ENCODE measurements at regions not wholly inside any gene's neighbourhood (a gene's known extent, or its start where the extent isn't known, plus 50 kb on each side); places are given as distances from the start of the nearest gene placed in this dataset.

DNA sequence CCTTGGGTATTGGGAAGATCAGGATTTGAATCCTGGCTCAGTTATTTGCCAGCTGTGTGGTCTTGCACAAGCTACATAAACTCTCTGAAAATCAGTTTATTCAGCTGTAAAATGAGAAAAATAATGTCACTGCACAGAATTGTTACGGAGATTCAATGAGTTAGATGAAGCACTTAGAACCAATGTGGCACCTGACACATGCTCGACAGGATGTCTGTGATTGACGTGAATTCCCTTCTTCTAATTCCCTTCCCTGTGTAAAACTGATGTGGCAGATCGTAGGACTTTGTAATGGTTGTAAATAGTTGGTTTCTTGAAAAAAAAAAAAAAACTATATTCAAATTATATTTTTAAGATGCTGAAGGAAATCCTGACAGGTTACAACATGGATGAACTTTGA lies 249.9 kb upstream of the MKLN1 start:
- Histone ChIP-seq H3K36me3 (ENCODE audit: control insufficient read depth, insufficient read depth, low read length) (no peaks in the 10 kb centered on the region), H3K4me1 (0 out of 2 replicates have a peak, but pooled peaks cover 7% of the 10 kb centered on the region), H3K4me3 (ENCODE audit: low read depth, low read length) (no peak overlapping the region), H3K9me3 (no peaks in the 10 kb centered on the region), H3K27me3 (replicated peaks; ENCODE audit: control insufficient read depth, insufficient read depth, low read length) (no peaks in the 10 kb centered on the region)
- CTCF ChIA-PET, result no interaction called here
- no peaks in the 10 kb centered on the region for H3K36me3 Mint-ChIP-seq (ENCODE audit: insufficient read depth, unreplicated experiment)
- no peak for DNase-seq
- POLR2A ChIA-PET, result no interaction called here
- no peak overlapping the region for H3K4me3 Mint-ChIP-seq (ENCODE audit: unreplicated experiment)
- H3K9me3 Mint-ChIP-seq (ENCODE audit: unreplicated experiment), result no peaks in the 10 kb centered on the region
- no peaks in the 10 kb centered on the region for H3K27me3 Mint-ChIP-seq (ENCODE audit: insufficient read depth, unreplicated experiment)
- BruUV-seq (replicated peaks), result no TSS peak
- H3K4me1 Mint-ChIP-seq (ENCODE audit: low read depth, unreplicated experiment), result no peaks in the 10 kb centered on the region
- H3K27ac Mint-ChIP-seq (ENCODE audit: unreplicated experiment), result no peak overlapping the region
- TF ChIP-seq CTCF (IDR thresholded peaks at IDR 0.05; ENCODE audit: insufficient read depth in 1 of 2, low read depth in 1 of 2, low read length in 1 of 2, severe bottlenecking in 1 of 2, unreplicated experiment in 1 of 2), result no peak
- intact Hi-C loops (cut with micrococcal nuclease; ENCODE audit: unreplicated experiment), result no loop called here

- H3K4me1 Mint-ChIP-seq (ENCODE audit: low read depth, unreplicated experiment), result no peaks in the 10 kb centered on the region
- no peaks in the 10 kb centered on the region for H3K36me3 Mint-ChIP-seq (ENCODE audit: insufficient read depth, unreplicated experiment)
- H3K4me1 ChIP-seq, result 0 out of 2 replicates have a peak, but pooled peaks cover 7% of the 10 kb centered on the region
- POLR2A ChIA-PET, result no interaction called here
- intact Hi-C loops (cut with micrococcal nuclease; ENCODE audit: unreplicated experiment), result no loop called here
- no peak for DNase-seq
- CTCF ChIA-PET, result no interaction called here
- no peaks in the 10 kb centered on the region for H3K36me3 ChIP-seq (ENCODE audit: control insufficient read depth, insufficient read depth, low read length)
- H3K9me3 Mint-ChIP-seq (ENCODE audit: unreplicated experiment), result no peaks in the 10 kb centered on the region
- H3K9me3 ChIP-seq, result no peaks in the 10 kb centered on the region
- no TSS peak for BruUV-seq (replicated peaks)
- TF ChIP-seq CTCF (IDR thresholded peaks at IDR 0.05; ENCODE audit: insufficient read depth in 1 of 2, low read depth in 1 of 2, low read length in 1 of 2, severe bottlenecking in 1 of 2, unreplicated experiment in 1 of 2), result no peak
- H3K27me3 Mint-ChIP-seq (ENCODE audit: insufficient read depth, unreplicated experiment), result no peaks in the 10 kb centered on the region
- H3K27me3 ChIP-seq (replicated peaks; ENCODE audit: control insufficient read depth, insufficient read depth, low read length), result no peaks in the 10 kb centered on the region
- H3K27ac Mint-ChIP-seq (ENCODE audit: unreplicated experiment), result no peak overlapping the region
- H3K4me3 Mint-ChIP-seq (ENCODE audit: unreplicated experiment), result no peak overlapping the region
- H3K4me3 ChIP-seq (ENCODE audit: low read depth, low read length), result no peak overlapping the region
Observed at GRCh38 chr7:131080754-131081153, 246.9 kb upstream of the MKLN1 start.

DNA sequence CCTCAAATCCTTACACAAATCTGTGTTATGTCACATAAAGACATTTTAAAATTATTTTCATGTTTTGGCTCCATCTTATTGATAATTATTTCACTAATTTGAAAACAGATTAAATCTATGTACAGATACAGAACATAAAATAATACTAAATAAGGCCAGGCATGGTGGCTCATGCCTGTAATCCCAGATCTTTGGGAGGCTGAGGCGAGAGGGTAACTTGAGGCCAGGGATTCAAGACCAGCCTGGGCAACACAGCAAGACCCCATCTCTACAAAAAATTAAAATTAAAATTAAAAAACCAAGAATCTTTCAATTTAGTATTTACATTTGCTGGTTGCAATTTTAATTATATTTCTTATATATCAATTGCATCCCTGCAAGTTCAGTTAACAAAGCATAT lies 246.4 kb upstream of the MKLN1 start:
- Mint-ChIP-seq H3K4me1 (ENCODE audit: low read depth, unreplicated experiment) (no peaks in the 10 kb centered on the region), H3K27ac (ENCODE audit: unreplicated experiment) (no peak overlapping the region), H3K9me3 (ENCODE audit: unreplicated experiment) (no peaks in the 10 kb centered on the region), H3K4me3 (ENCODE audit: unreplicated experiment) (no peak overlapping the region), H3K27me3 (ENCODE audit: insufficient read depth, unreplicated experiment) (no peaks in the 10 kb centered on the region), H3K36me3 (ENCODE audit: insufficient read depth, unreplicated experiment) (no peaks in the 10 kb centered on the region)
- DNase-seq, result no peak
- Histone ChIP-seq H3K4me3 (ENCODE audit: low read depth, low read length) (no peak overlapping the region), H3K4me1 (0 out of 2 replicates have a peak, but pooled peaks cover 5% of the 10 kb centered on the region), H3K27me3 (replicated peaks; ENCODE audit: control insufficient read depth, insufficient read depth, low read length) (no peaks in the 10 kb centered on the region), H3K36me3 (ENCODE audit: control insufficient read depth, insufficient read depth, low read length) (no peaks in the 10 kb centered on the region), H3K9me3 (no peaks in the 10 kb centered on the region)
- no peak for TF ChIP-seq CTCF (IDR thresholded peaks at IDR 0.05; ENCODE audit: insufficient read depth in 1 of 2, low read depth in 1 of 2, low read length in 1 of 2, severe bottlenecking in 1 of 2, unreplicated experiment in 1 of 2)
- intact Hi-C loops (cut with micrococcal nuclease; ENCODE audit: unreplicated experiment), result no loop called here
- BruUV-seq (replicated peaks), result no TSS peak
- POLR2A ChIA-PET, result no interaction called here
- CTCF ChIA-PET, result no interaction called here
